AG04449 (cell line): ENCODE measurements at regions not wholly inside any gene's neighbourhood (a gene's known extent, or its start where the extent isn't known, plus 50 kb on each side); places are given as distances from the start of the nearest gene placed in this dataset.

Experiments
- CTCF ChIA-PET: fragments of 350-600 bp; formaldehyde crosslinking; extraction: SDS; loops from one replicate; lab custom pipeline; 2021; ENCODE audit warnings: antibody characterized with exemption; lab: Yijun Ruan, JAX
- POLR2A ChIA-PET: fragments of 400-600, 350-600 bp; formaldehyde crosslinking; extraction: SDS; loops from one replicate; lab custom pipeline; 2020; ENCODE audit warnings: antibody characterized with exemption, inconsistent platforms; lab: Yijun Ruan, JAX
- DNase-seq: peaks from one replicate; pipeline ENCODE4 v3.0.0-alpha.2; 2010; ENCODE audit warnings: low read depth, low spot score
- H3K4me3 ChIP-seq: 2 replicates; pipeline ENCODE4 v1.5.1; 2011; ENCODE audit warnings: low read depth, mild to moderate bottlenecking, control low read depth, low read length
- TF ChIP-seq, protein P1 (sequence below): IDR thresholded peaks from one replicate; pipeline ENCODE4 v1.5.1; 2011; ENCODE audit warnings: mild to moderate bottlenecking, moderate library complexity, low read length, control low read depth, inconsistent platforms; ENCODE audit not compliant: insufficient read depth; ENCODE audit errors: missing control alignments

DNA sequence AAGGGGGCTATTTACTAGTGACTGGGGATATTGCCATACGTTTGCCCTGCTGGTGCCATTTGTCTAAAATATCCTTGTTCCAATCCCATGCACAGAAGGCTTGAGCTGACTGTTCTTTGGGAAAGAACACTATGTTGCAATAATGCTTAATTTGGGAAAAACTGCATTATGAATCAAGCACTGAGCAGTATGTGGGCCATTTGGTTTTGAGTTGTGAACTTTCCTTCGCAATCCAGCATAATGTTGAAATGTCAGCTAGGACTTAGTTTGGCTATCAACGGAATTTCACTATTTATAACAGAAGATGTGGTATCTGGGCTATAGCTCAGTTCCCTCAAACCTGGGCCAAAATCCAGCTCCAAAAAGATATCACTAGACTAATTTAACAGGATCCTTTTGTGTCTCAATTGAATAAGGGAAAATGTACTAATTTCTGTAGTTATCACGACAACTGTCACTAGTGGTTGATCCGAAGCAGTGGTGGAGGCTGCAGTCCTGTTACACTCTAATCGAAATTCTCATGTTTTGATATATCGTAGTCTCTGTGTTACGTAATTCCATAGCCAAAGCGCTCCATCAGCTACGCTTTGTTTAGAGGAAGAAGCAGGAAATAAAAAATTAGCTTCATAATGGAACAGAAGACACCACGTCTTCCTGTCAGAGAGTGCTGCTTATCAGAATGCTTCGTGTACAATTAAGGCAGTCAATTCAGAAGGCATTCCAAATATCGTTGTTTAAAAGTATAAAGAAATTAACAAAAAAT, 686.8 kb upstream of the SALL3 start:
- POLR2A ChIA-PET: no interaction called here
- H3K4me3 ChIP-seq: no peak overlapping the region
- TF ChIP-seq, protein P1, sequence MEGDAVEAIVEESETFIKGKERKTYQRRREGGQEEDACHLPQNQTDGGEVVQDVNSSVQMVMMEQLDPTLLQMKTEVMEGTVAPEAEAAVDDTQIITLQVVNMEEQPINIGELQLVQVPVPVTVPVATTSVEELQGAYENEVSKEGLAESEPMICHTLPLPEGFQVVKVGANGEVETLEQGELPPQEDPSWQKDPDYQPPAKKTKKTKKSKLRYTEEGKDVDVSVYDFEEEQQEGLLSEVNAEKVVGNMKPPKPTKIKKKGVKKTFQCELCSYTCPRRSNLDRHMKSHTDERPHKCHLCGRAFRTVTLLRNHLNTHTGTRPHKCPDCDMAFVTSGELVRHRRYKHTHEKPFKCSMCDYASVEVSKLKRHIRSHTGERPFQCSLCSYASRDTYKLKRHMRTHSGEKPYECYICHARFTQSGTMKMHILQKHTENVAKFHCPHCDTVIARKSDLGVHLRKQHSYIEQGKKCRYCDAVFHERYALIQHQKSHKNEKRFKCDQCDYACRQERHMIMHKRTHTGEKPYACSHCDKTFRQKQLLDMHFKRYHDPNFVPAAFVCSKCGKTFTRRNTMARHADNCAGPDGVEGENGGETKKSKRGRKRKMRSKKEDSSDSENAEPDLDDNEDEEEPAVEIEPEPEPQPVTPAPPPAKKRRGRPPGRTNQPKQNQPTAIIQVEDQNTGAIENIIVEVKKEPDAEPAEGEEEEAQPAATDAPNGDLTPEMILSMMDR: no peak
- DNase-seq: no peak
- CTCF ChIA-PET: no interaction called here

DNA sequence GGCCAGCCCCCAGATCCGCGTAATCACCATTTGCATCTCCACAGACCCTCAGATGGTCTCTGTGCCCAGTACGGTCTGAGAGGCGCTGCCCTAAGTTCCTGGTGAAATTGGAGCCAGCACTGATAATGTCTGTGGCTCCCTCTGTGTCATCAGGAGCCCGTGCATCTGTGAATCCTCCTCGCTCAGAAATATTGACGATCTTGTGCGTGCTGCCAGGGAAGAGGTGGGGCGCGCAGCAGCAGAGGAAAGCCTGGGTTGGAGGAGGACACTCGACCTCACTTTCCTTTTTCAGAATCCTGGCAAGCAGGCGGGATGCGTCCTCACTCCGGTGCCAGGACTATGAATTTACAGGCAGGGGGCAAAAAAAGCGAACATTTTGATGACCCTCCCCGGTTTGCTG, 686.1 kb upstream of the SALL3 start:
- TF ChIP-seq, protein P1: no peak
- H3K4me3 ChIP-seq: no peak overlapping the region
- CTCF ChIA-PET: no interaction called here
- DNase-seq: no peak
- POLR2A ChIA-PET: no interaction called here

DNA sequence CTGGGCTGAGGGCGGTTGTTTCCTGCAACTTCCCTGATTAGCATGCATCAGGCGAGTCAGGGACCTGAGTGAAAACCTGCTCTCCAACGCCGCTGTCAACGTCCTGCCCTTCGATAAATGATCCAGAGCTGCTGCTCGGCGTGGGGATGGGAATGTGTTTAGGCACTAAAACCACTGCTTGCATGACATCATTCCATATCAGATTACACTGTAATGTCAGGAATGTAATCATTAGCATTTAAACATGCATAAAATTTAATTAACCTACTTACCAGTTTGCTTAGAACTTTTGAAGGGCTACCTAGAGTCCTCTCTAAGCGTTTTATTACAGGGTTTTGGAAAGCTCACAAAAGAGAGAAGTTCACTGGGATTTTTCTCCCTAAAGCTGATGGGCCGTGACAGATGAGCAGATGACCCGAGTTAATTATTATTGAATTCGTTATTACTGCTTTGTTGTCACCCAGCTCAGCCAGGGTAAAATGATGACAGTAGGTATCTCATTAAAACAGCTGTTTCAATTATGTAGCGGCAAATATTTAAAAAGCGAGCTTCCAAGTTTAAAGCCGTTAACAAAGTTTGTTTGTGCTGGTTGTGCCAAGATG, 685.6 kb upstream of the SALL3 start:
- TF ChIP-seq, protein P1: no peak
- no peak overlapping the region for H3K4me3 ChIP-seq
- POLR2A ChIA-PET: no interaction called here
- DNase-seq: no peak
- CTCF ChIA-PET: no interaction called here

DNA sequence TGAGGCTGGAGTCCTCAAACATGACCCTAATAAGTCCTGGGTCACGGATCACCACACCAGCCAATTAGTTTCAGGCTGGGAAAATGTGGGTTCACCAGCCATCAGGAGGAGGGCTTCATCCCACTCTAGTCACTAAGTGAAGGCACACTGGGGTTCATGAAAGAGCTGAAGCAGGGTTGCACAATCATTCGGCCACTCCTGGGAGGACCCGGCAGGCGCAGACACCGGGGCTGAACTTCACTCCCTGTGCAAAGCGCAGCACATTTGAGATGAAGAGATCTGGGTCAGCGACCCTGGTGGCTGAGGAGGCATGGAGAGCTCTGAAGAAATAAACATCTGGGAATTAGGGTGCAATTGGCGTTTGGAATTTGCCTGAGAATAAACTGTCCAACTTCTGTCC, 684.4 kb upstream of the SALL3 start:
- CTCF ChIA-PET: no interaction called here
- H3K4me3 ChIP-seq: no peak overlapping the region
- no peak for DNase-seq
- POLR2A ChIA-PET: no interaction called here
- TF ChIP-seq, protein P1: no peak

DNA sequence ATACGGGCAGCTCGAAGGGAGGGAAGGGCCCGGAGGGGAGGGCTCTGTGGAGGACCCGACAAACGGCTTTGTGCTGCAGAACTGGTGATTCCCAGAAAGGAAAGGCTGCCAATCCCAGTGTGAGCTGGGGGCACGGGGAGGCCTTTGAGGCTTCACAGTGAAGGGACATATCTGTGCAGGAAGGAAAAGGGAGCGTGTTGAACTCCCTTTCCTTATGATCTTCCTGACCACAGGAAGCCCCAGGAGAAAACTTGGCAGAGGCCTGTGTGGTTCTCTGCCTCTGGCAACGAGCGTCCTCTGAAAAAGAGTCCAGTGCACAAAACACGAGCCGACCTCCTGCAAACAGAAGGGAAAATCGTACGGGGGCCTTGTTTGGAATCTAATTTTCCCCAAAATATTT, 683.5 kb upstream of the SALL3 start:
- POLR2A ChIA-PET: no interaction called here

DNA sequence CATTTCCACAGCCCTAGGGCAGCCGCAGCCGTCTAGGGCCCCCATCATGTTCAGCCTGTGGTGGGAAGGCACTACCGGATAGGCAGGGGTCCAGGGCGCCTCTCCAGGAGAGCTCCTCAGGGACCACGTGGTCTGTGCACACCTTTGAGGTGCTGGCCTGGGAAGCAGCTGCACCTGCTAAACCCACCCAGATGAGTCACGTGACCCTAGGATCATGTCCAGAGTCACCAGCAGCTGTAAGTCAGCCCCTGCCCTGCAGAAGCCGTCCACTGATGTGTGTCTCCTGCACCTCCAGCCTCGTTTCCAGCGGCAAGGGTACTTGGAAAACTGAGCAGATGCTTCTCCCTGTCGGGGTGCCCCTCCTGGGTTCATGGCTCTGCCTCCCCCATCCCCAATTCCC, 682.6 kb upstream of the SALL3 start:
- CTCF ChIA-PET: no interaction called here
- no peak for DNase-seq
- POLR2A ChIA-PET: no interaction called here
- TF ChIP-seq, protein P1: no peak
- no peak overlapping the region for H3K4me3 ChIP-seq

More for the DNA sequence above, 683.5 kb upstream of the SALL3 start:
- H3K4me3 ChIP-seq: no peak overlapping the region
- DNase-seq: no peak
- CTCF ChIA-PET: no interaction called here
- TF ChIP-seq, protein P1: no peak
